NCI-H128 (cell line): ENCODE measurements at regions not wholly inside any gene's neighbourhood (a gene's known extent, or its start where the extent isn't known, plus 50 kb on each side); places are given as distances from the start of the nearest gene placed in this dataset.
A peak's percentile ranks its signal among the peaks of the same experiment; 100 is the strongest.
"Not testable (repeated sequence)": the region's sequence is repeated elsewhere in the genome, so short reads cannot be mapped to it uniquely, and the experiment has no call there.

ENCODE experiments used
- DNase-seq: peaks from one replicate; lab custom pipeline; 2025; ENCODE audit not compliant: unreplicated experiment; lab: John Stamatoyannopoulos, UW

- no peak for DNase-seq
Observed at GRCh38 chr6:96743496-96743895, 93.8 kb downstream of the GPR63 start.

GRCh38 chr6:96742702-96743101, 94.6 kb downstream of the GPR63 start:
- no peak for DNase-seq

GRCh38 chr6:96735332-96735731, 101.9 kb downstream of the GPR63 start:
- DNase-seq = no peak

GRCh38 chr6:96727144-96727543, 110.1 kb downstream of the GPR63 start:
- DNase-seq = no peak

- DNase-seq = no peak
Observed at GRCh38 chr6:96725296-96725695, 112.0 kb downstream of the GPR63 start.

GRCh38 chr6:96724641-96725040, 112.6 kb downstream of the GPR63 start:
- DNase-seq = no peak

- DNase-seq = no peak
Observed at GRCh38 chr6:96723362-96723761, 113.9 kb downstream of the GPR63 start.

- DNase-seq = no peak
Observed at GRCh38 chr6:96721227-96721626, 116.0 kb downstream of the GPR63 start.

- DNase-seq = no peak
Observed at GRCh38 chr6:96716221-96716620, 121.1 kb downstream of the GPR63 start.

GRCh38 chr6:96715608-96716007, 121.7 kb downstream of the GPR63 start:
- no peak for DNase-seq

- DNase-seq = no peak
Observed at GRCh38 chr6:96704713-96705112, 132.6 kb downstream of the GPR63 start.

- no peak for DNase-seq
Observed at GRCh38 chr6:96702626-96703025, 134.7 kb downstream of the GPR63 start.

GRCh38 chr6:96700915-96701314, 136.4 kb downstream of the GPR63 start:
- DNase-seq = no peak

- DNase-seq = not testable (repeated sequence)
Observed at GRCh38 chr6:96694429-96694828, 131.5 kb downstream of the FHL5 start.

GRCh38 chr6:96687121-96687520, 124.2 kb downstream of the FHL5 start:
- no peak for DNase-seq

- no peak for DNase-seq
Observed at GRCh38 chr6:96685702-96686101, 122.8 kb downstream of the FHL5 start.

GRCh38 chr6:96683819-96684528, 121.0 kb downstream of the FHL5 start:
- DNase-seq = no peak

- no peak for DNase-seq
Observed at GRCh38 chr6:96682017-96682416, 119.1 kb downstream of the FHL5 start.

GRCh38 chr6:96675597-96675996, 112.7 kb downstream of the FHL5 start:
- peak; percentile 79 for DNase-seq
